ENCODE measurements at regions not wholly inside any gene's neighbourhood (a gene's known extent, or its start where the extent isn't known, plus 50 kb on each side); places are given as distances from the start of the nearest gene placed in this dataset.

DNA sequence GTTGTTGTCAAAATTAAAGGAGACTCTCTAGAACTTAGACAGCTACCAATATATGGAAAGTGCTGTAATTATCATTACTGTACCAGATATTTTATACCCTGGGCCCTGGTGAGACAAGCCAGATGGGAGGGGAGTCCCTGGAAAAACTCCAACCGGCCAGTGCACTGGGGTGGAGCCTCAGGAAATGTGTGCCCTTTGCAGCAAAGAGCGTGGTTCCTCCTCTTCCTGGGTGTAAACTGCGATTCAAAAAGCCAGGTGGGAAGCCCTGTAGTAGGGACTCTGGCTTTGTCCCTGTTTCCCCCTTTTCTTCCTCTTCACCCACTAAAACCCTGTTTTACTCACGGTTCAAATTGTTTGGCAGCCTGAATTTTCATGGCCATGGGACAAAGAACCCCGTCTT, 812.3 kb downstream of the PLA2G4A start:
- H3K4me3 ChIP-seq: no peak overlapping the region
- Mint-ChIP-seq H3K4me1 (no peaks in the 10 kb centered on the region), H3K27ac (no peak overlapping the region), H3K36me3 (ENCODE audit: low read depth) (peaks cover 59% of the 10 kb centered on the region), H3K4me3 (no peak overlapping the region), H3K27me3 (ENCODE audit: insufficient read depth, low read depth, poor library complexity) (no peaks in the 10 kb centered on the region), H3K9me3 (peaks cover 46% of the 10 kb centered on the region)
- no peaks in the 10 kb centered on the region for H3F3A ChIP-seq (replicated peaks; ENCODE audit: low read depth)
- ATAC-seq: no peak
- no peak overlapping the region for H3K4me2 ChIP-seq
- peaks cover 3% of the 10 kb centered on the region; the same call in 1 of the 2 replicates for H3K9me2 ChIP-seq (ENCODE audit: insufficient read depth)
- DNase-seq (ENCODE audit: low spot score): no peak
- no peak overlapping the region for H2AFZ ChIP-seq
- H3K27me3 ChIP-seq (ENCODE audit: insufficient read depth): no peaks in the 10 kb centered on the region
- H3K36me3 ChIP-seq (ENCODE audit: insufficient read depth): peaks cover 10% of the 10 kb centered on the region; the same call in 1 of the 2 replicates
- no peaks in the 10 kb centered on the region for H3K4me1 ChIP-seq (ENCODE audit: insufficient read depth)
- no peaks in the 10 kb centered on the region for H3K79me2 ChIP-seq (replicated peaks; ENCODE audit: insufficient read depth)
- TF ChIP-seq JUNB (IDR thresholded peaks at IDR 0.05; ENCODE audit: unreplicated experiment) (no peak), STAT1 (IDR thresholded peaks at IDR 0.05; ENCODE audit: unreplicated experiment) (no peak), POLR2AphosphoS5 (IDR thresholded peaks at IDR 0.05; ENCODE audit: low read depth) (no peak), ZNF331 (CRISPR knock-in tag; IDR thresholded peaks at IDR 0.05; ENCODE audit: low read depth) (no peak), ZNF114 (CRISPR knock-in tag; IDR thresholded peaks at IDR 0.05) (no peak), EZH2 (IDR thresholded peaks at IDR 0.05; ENCODE audit: low read depth, unreplicated experiment) (no peak), REST (IDR thresholded peaks at IDR 0.05; ENCODE audit: unreplicated experiment) (no peak), CREB1 (CRISPR knock-in tag; IDR thresholded peaks at IDR 0.05; ENCODE audit: low read depth) (no peak), EZH2phosphoT487 (IDR thresholded peaks at IDR 0.05; ENCODE audit: unreplicated experiment) (no peak), NANOG (IDR thresholded peaks at IDR 0.05; ENCODE audit: borderline replicate concordance) (no peak), CTCF (conservative IDR thresholded peaks at IDR 0.05; ENCODE audit: low read depth in 2 of 2) (no peak), ETS1 (IDR thresholded peaks at IDR 0.05) (no peak)
- TF ChIP-seq, protein P1, sequence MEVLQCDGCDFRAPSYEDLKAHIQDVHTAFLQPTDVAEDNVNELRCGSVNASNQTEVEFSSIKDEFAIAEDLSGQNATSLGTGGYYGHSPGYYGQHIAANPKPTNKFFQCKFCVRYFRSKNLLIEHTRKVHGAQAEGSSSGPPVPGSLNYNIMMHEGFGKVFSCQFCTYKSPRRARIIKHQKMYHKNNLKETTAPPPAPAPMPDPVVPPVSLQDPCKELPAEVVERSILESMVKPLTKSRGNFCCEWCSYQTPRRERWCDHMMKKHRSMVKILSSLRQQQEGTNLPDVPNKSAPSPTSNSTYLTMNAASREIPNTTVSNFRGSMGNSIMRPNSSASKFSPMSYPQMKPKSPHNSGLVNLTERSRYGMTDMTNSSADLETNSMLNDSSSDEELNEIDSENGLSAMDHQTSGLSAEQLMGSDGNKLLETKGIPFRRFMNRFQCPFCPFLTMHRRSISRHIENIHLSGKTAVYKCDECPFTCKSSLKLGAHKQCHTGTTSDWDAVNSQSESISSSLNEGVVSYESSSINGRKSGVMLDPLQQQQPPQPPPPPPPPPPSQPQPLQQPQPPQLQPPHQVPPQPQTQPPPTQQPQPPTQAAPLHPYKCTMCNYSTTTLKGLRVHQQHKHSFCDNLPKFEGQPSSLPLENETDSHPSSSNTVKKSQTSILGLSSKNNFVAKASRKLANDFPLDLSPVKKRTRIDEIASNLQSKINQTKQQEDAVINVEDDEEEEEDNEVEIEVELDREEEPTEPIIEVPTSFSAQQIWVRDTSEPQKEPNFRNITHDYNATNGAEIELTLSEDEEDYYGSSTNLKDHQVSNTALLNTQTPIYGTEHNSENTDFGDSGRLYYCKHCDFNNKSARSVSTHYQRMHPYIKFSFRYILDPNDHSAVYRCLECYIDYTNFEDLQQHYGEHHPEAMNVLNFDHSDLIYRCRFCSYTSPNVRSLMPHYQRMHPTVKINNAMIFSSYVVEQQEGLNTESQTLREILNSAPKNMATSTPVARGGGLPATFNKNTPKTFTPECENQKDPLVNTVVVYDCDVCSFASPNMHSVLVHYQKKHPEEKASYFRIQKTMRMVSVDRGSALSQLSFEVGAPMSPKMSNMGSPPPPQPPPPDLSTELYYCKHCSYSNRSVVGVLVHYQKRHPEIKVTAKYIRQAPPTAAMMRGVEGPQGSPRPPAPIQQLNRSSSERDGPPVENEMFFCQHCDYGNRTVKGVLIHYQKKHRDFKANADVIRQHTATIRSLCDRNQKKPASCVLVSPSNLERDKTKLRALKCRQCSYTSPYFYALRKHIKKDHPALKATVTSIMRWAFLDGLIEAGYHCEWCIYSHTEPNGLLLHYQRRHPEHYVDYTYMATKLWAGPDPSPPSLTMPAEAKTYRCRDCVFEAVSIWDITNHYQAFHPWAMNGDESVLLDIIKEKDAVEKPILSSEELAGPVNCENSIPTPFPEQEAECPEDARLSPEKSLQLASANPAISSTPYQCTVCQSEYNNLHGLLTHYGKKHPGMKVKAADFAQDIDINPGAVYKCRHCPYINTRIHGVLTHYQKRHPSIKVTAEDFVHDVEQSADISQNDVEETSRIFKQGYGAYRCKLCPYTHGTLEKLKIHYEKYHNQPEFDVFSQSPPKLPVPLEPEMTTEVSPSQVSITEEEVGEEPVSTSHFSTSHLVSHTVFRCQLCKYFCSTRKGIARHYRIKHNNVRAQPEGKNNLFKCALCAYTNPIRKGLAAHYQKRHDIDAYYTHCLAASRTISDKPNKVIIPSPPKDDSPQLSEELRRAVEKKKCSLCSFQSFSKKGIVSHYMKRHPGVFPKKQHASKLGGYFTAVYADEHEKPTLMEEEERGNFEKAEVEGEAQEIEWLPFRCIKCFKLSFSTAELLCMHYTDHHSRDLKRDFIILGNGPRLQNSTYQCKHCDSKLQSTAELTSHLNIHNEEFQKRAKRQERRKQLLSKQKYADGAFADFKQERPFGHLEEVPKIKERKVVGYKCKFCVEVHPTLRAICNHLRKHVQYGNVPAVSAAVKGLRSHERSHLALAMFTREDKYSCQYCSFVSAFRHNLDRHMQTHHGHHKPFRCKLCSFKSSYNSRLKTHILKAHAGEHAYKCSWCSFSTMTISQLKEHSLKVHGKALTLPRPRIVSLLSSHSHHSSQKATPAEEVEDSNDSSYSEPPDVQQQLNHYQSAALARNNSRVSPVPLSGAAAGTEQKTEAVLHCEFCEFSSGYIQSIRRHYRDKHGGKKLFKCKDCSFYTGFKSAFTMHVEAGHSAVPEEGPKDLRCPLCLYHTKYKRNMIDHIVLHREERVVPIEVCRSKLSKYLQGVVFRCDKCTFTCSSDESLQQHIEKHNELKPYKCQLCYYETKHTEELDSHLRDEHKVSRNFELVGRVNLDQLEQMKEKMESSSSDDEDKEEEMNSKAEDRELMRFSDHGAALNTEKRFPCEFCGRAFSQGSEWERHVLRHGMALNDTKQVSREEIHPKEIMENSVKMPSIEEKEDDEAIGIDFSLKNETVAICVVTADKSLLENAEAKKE (CRISPR knock-in tag; IDR thresholded peaks at IDR 0.05): no peak
- H3K27ac ChIP-seq (ENCODE audit: low read depth): no peak overlapping the region
- H4K20me1 ChIP-seq (replicated peaks; ENCODE audit: insufficient read depth): no peaks in the 10 kb centered on the region

Measured in GM23338 (cell line).